C4-2B (cell line): ENCODE measurements at regions not wholly inside any gene's neighbourhood (a gene's known extent, or its start where the extent isn't known, plus 50 kb on each side); places are given as distances from the start of the nearest gene placed in this dataset.

Experiments
- H3K27ac ChIP-seq: fragments of 450-650 bp; 2 replicates; pipeline ENCODE4 v1.5.1; 2017
- CTCF ChIP-seq: fragments of 450-650 bp; conservative IDR thresholded peaks from 2 replicates; pipeline ENCODE4 v1.5.1; 2017; ENCODE audit warnings: mild to moderate bottlenecking
- ZFX ChIP-seq: fragments of 450-650 bp; IDR thresholded peaks from 2 replicates; pipeline ENCODE4 v1.6.1; 2017

DNA sequence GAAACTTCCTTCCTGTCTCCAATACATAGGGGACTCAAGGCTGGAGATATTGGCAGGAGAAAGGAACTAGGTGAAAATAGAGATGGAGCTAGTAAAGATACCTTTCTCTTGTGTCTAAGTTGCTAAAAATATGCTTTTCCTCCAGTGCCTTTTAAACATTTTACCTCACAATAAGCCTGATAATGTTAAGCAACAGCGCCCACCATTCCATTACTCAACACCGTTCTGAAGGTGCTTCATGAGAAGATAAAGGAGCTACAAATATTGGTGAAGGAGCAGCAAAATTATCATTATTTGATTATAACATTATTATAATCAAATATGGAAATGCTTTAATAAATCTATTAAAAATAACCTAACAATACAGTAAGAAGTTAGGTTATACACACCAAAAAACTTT is 83.6 kb upstream of the BARX2 start:
- no peak overlapping the region for H3K27ac ChIP-seq
- TF ChIP-seq CTCF (no peak), ZFX (no peak)

- TF ChIP-seq ZFX (no peak), CTCF (no peak)
- no peak overlapping the region for H3K27ac ChIP-seq
Observed at GRCh38 chr11:129291546-129291945, 84.1 kb upstream of the BARX2 start.

DNA sequence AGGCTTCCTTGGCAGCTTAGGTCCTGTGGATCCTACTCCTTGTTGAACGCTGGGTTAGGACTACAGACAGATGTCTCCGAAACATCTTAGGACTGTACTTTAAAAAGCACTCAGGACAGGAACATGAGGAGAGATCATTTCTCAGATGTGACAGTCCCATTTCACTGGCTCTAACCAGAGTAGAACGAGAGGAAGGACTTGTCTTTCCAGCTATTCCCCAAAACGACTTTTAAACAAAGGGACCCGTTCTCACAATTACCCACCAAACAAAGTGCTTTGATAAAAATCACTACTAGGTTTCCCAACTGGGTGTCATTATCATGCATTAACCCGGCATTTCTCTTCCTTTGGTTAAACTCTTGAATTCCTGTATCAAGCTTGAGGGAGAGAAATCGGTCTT is 84.7 kb upstream of the BARX2 start:
- H3K27ac ChIP-seq: no peak overlapping the region
- TF ChIP-seq ZFX (no peak), CTCF (no peak)

GRCh38 chr11:129289350-129290040 is 86.2 kb upstream of the BARX2 start:
- TF ChIP-seq CTCF (no peak; the same call in 1 of the 2 replicates), ZFX (no peak)
- H3K27ac ChIP-seq: no peak overlapping the region

- TF ChIP-seq ZFX: no peak
- TF ChIP-seq CTCF: no peak
- no peak overlapping the region for H3K27ac ChIP-seq
Observed at GRCh38 chr11:129287920-129288319, 87.7 kb upstream of the BARX2 start.

DNA sequence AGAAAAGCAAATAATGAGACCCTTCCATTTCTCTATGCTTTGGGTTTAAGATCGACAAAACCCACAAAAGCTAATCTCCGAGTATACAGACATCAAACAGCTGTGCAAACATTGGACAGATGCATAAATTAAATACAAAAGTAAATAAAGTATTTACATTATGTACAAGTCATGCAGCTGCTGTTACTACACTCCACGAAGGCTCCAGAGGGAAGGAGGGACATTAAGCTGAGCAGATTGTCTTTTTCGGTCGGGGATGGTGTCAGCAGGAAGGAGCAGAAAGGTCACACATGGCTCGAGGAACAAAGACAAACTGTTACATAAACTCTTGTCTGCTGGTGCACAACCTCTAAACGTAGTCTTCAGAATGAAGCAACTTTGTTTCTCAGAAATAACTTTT is 88.8 kb upstream of the BARX2 start:
- no peak overlapping the region for H3K27ac ChIP-seq
- TF ChIP-seq ZFX (no peak), CTCF (no peak)

DNA sequence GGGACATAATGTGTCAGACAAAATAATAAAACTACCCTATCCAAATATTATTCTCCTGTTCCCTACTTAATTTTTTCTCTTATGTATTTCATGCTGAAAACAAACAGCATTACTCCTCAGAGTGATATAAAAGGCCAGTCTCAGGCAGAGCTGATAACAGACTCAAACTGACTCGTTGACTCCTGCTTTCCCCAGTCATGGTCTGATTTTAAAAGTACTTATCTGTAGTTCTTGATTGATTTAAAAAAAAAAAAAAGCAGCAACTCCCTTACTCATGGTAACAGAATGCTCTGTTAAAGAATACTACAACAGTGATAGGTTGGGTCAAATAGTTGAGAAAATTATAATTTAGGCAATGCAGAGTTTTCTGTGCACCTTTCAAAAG is 90.3 kb upstream of the BARX2 start:
- no peak overlapping the region for H3K27ac ChIP-seq

More for the DNA sequence above, 90.3 kb upstream of the BARX2 start:
- TF ChIP-seq CTCF: no peak
- no peak for TF ChIP-seq ZFX
